IMR-90 (cell line): ENCODE measurements at regions not wholly inside any gene's neighbourhood (a gene's known extent, or its start where the extent isn't known, plus 50 kb on each side); places are given as distances from the start of the nearest gene placed in this dataset.

Experiments used
- ATAC-seq: fragments of 200-7000 bp; cut with Tn5 transposase; 2 replicates; pipeline ENCODE4 v1.9.1; 2020; ENCODE audit warnings: low read depth, mild to moderate bottlenecking, moderate library complexity
- BruUV-seq: library from RNA; stranded (reverse); fragments of 400-500 nt; replicated peaks from 2 replicates; lab custom pipeline; 2021; lab: Mats Ljungman, UMichigan
- CTCF ChIA-PET: fragments of 300-600 bp; formaldehyde crosslinking; extraction: SDS; loops from one replicate; lab custom pipeline; 2021; ENCODE audit warnings: antibody characterized with exemption; lab: Yijun Ruan, JAX
- POLR2A ChIA-PET: fragments of 300-600 bp; sonication (Branson Sonifier 250); formaldehyde crosslinking; loops from one replicate; lab custom pipeline; 2022; ENCODE audit warnings: antibody characterized with exemption; ENCODE audit not compliant: unreplicated experiment; lab: Charles Lee
- DNase-seq: peaks from one replicate; pipeline ENCODE4 v3.0.0; 2013
- H2AFZ ChIP-seq: replicated peaks from 2 replicates; pipeline ENCODE3; 2013; ENCODE audit warnings: low read length, mild to moderate bottlenecking; ENCODE audit not compliant: poor library complexity
- H2AK5ac ChIP-seq: 2 replicates; pipeline ENCODE4 v1.6.1; 2013; ENCODE audit warnings: low read depth, low read length, inconsistent platforms
- H2AK9ac ChIP-seq: replicated peaks from 2 replicates; pipeline ENCODE3; 2013; ENCODE audit warnings: mild to moderate bottlenecking, low read depth, low read length, moderate library complexity; ENCODE audit not compliant: poor library complexity
- H2BK120ac ChIP-seq: 2 replicates; pipeline ENCODE4 v1.6.1; 2013; ENCODE audit warnings: low read depth, low read length, inconsistent platforms
- H2BK15ac ChIP-seq: 3 replicates; pipeline ENCODE4 v1.6.1; 2013; ENCODE audit warnings: low read depth, low read length, inconsistent platforms
- H2BK20ac ChIP-seq: 2 replicates; pipeline ENCODE4 v1.6.1; 2013; ENCODE audit warnings: low read depth, mild to moderate bottlenecking, inconsistent platforms, low read length, moderate library complexity
- H2BK5ac ChIP-seq: 2 replicates; pipeline ENCODE4 v1.6.1; 2013; ENCODE audit warnings: mild to moderate bottlenecking, low read depth, low read length, inconsistent platforms; ENCODE audit not compliant: poor library complexity, severe bottlenecking
- H3K14ac ChIP-seq: replicated peaks from 2 replicates; pipeline ENCODE4 v1.6.1; 2013; ENCODE audit warnings: low read depth, low read length, inconsistent platforms
- H3K18ac ChIP-seq: 2 replicates; pipeline ENCODE4 v1.6.1; 2013; ENCODE audit warnings: low read depth, low read length, control low read depth
- H3K23ac ChIP-seq: 2 replicates; pipeline ENCODE4 v1.6.1; 2013; ENCODE audit warnings: low read depth, low read length, inconsistent platforms
- H3K27ac ChIP-seq: 2 replicates; pipeline ENCODE4 v1.5.1; 2013; ENCODE audit warnings: mild to moderate bottlenecking, control low read depth, low read length; ENCODE audit not compliant: insufficient read depth
- H3K27me3 ChIP-seq: 2 replicates; pipeline ENCODE4 v1.6.1; 2013; ENCODE audit warnings: low read length; ENCODE audit not compliant: control insufficient read depth, insufficient read depth
- H3K36me3 ChIP-seq: 2 replicates; pipeline ENCODE4 v1.6.1; 2013; ENCODE audit warnings: low read length, mixed read lengths; ENCODE audit not compliant: control insufficient read depth, insufficient read depth
- H3K4ac ChIP-seq: 2 replicates; pipeline ENCODE4 v1.6.1; 2013; ENCODE audit warnings: low read depth, low read length, inconsistent platforms
- H3K4me1 ChIP-seq: 2 replicates; pipeline ENCODE4 v1.6.1; 2013; ENCODE audit warnings: low read length, mixed read lengths; ENCODE audit not compliant: control insufficient read depth, insufficient read depth
- H3K4me2 ChIP-seq: 2 replicates; pipeline ENCODE4 v1.6.1; 2013; ENCODE audit warnings: low read depth, mild to moderate bottlenecking, control low read depth, low read length, moderate library complexity
- H3K4me3 ChIP-seq: 2 replicates; pipeline ENCODE4 v1.5.1; 2013; ENCODE audit warnings: low read depth, mild to moderate bottlenecking, control low read depth, low read length, moderate library complexity; ENCODE audit not compliant: insufficient read depth
- H3K56ac ChIP-seq: 2 replicates; pipeline ENCODE4 v1.6.1; 2013; ENCODE audit warnings: low read length, inconsistent platforms; ENCODE audit not compliant: insufficient read depth; ENCODE audit errors: extremely low read depth
- H3K79me1 ChIP-seq, 2 experiments: 2 replicates each; pipeline ENCODE4 v1.6.1; 2013; ENCODE audit warnings: low read length in 2 of 2, inconsistent platforms in 1 of 2, low read depth in 1 of 2
- H3K9ac ChIP-seq: 2 replicates; pipeline ENCODE4 v1.6.1; 2013; ENCODE audit warnings: low read depth, low read length, control low read depth
- H3K9me1 ChIP-seq: 2 replicates; pipeline ENCODE4 v1.6.1; 2013; ENCODE audit warnings: low read length, inconsistent platforms; ENCODE audit not compliant: insufficient read depth
- H3K9me3 ChIP-seq: 2 replicates; pipeline ENCODE4 v1.6.1; 2013; ENCODE audit warnings: low read length; ENCODE audit not compliant: control insufficient read depth, insufficient read depth
- H4K20me1 ChIP-seq: 2 replicates; pipeline ENCODE4 v1.6.1; 2013; ENCODE audit warnings: low read length, inconsistent platforms; ENCODE audit not compliant: insufficient read depth
- H4K5ac ChIP-seq: 2 replicates; pipeline ENCODE4 v1.6.1; 2013; ENCODE audit warnings: mild to moderate bottlenecking, low read depth, low read length, control low read depth
- H4K8ac ChIP-seq, 2 experiments: 2 replicates each; pipeline ENCODE4 v1.6.1; 2013; ENCODE audit warnings: low read depth in 2 of 2, low read length in 2 of 2, control low read depth in 1 of 2, inconsistent platforms in 1 of 2
- H4K91ac ChIP-seq: 2 replicates; pipeline ENCODE4 v1.6.1; 2013; ENCODE audit warnings: low read depth, low read length, inconsistent platforms; ENCODE audit not compliant: insufficient read depth
- BHLHE40 ChIP-seq: fragments of 150-350 bp; IDR thresholded peaks from 2 replicates; pipeline ENCODE4 v1.6.1; 2016; ENCODE audit warnings: mild to moderate bottlenecking, low read depth, low read length
- CEBPB ChIP-seq: IDR thresholded peaks from 2 replicates; pipeline ENCODE4 v1.6.1; 2012; ENCODE audit warnings: low read depth, low read length, improper control_type of control experiment
- FOS ChIP-seq: fragments of 150-350 bp; IDR thresholded peaks from 2 replicates; pipeline ENCODE4 v1.6.1; 2016; ENCODE audit warnings: low read depth, low read length
- MAFK ChIP-seq: IDR thresholded peaks from 2 replicates; pipeline ENCODE4 v1.6.1; 2012; ENCODE audit warnings: low read depth, low read length, improper control_type of control experiment
- MAZ ChIP-seq: IDR thresholded peaks from 2 replicates; pipeline ENCODE4 v1.6.1; 2012; ENCODE audit warnings: low read depth, mild to moderate bottlenecking, low read length, improper control_type of control experiment, moderate library complexity, borderline replicate concordance
- POLR2A ChIP-seq: IDR thresholded peaks from 2 replicates; pipeline ENCODE4 v1.6.1; 2012; ENCODE audit warnings: mild to moderate bottlenecking, low read depth, low read length
- RCOR1 ChIP-seq: IDR thresholded peaks from 2 replicates; pipeline ENCODE4 v1.6.1; 2012; ENCODE audit warnings: mild to moderate bottlenecking, low read length, improper control_type of control experiment; ENCODE audit not compliant: insufficient replicate concordance
- SMC3 ChIP-seq: fragments of 150-350 bp; IDR thresholded peaks from 2 replicates; pipeline ENCODE4 v1.6.1; 2016; ENCODE audit warnings: low read depth, mild to moderate bottlenecking, antibody characterized with exemption, low read length, moderate library complexity
- WGBS, 2 experiments: methylation state at CpG; one replicate each; pipeline versions ENCODE4 v1.1.5 to v1.1.7; 2013; ENCODE audit warnings: missing lambda C conversion rate in 2 of 2; ENCODE audit not compliant: insufficient read length in 1 of 2; ENCODE audit errors: extremely low coverage in 2 of 2; 5-methylcytosine and 5-hydroxymethylcytosine counted together
- dilution Hi-C: fragments of 300-500 bp; cut with HindIII; formaldehyde crosslinking; loops from one replicate; pipeline ENCODE4 v1.14.3; 2018; ENCODE audit warnings: low sequenced_read_pairs; ENCODE audit not compliant: unreplicated experiment
- in situ Hi-C: fragments of 300-500 bp; cut with MboI; formaldehyde crosslinking; loops from 3 replicates; pipeline ENCODE4 v1.14.3; 2019; ENCODE audit warnings: low sequenced_read_pairs, inconsistent platforms, mixed read lengths
- intact Hi-C: fragments of 100-400 bp; cut with micrococcal nuclease; formaldehyde crosslinking; loops from 2 replicates; pipeline ENCODE4 v1.10.0; 2022
- TF ChIP-seq, protein P1 (sequence below): fragments of 150-350 bp; IDR thresholded peaks from 2 replicates; pipeline ENCODE4 v1.6.1; 2017; ENCODE audit warnings: mild to moderate bottlenecking, antibody characterized with exemption, low read length, low read depth
- TF ChIP-seq, protein P2 (sequence below): fragments of 150-350 bp; IDR thresholded peaks from 2 replicates; pipeline ENCODE4 v1.6.1; 2016; ENCODE audit warnings: low read depth, mild to moderate bottlenecking, low read length, moderate library complexity, borderline replicate concordance

DNA sequence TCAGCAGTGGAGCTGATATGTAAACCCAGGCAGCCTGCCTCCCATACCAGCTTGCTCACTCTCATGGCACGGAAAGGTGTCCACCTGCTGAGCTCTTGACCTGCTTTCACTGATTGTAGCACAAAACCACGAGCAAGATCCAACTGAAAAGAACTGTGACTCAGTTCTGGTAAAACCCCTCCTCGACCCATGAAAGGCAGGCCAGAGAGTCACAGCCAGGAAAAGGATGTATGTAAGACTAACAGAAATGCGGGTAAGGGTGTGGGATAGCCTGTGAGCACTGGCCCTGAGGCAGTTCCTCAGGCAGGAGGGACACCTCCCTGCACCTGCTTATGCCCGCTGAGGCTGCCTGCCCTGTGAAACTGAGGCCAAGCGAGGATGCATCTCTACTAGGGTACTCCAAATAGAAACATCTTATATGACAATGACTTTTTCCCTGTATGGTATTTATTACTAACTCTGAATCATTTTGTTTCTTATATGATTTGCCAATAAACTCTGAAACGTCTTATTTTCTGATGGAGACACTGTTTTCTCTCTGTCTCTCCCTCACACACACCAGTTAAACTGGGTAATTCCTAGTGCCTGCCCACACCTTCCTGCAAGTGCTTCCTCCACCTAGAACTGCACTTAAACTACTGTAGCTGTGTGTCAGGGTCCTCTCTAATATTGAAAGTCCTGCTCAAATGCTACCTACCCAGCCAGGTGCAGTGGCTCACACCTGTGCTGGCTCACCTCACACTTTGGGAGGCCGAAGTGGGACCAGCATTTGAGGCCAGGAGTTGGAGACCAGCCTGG lies 73.3 kb upstream of the GHITM start:
- Histone ChIP-seq H3K4me3 (no peak overlapping the region), H3K23ac (no peak overlapping the region), H3K9me3 (no peaks in the 10 kb centered on the region; the same call in 1 of the 2 replicates), H2AK5ac (no peak overlapping the region), H3K14ac (no peak overlapping the region), H3K18ac (no peak overlapping the region), H2BK20ac (no peak overlapping the region), H3K4me1 (no peaks in the 10 kb centered on the region), H2AK9ac (no peak overlapping the region), H2BK5ac (no peak overlapping the region), H3K9me1 (no peaks in the 10 kb centered on the region), H4K91ac (no peak overlapping the region), H3K4me2 (no peak overlapping the region), H4K20me1 (no peaks in the 10 kb centered on the region), H3K79me1 (no peaks in the 10 kb centered on the region), H4K5ac (no peak overlapping the region), H3K36me3 (no peaks in the 10 kb centered on the region), H3K9ac (no peak overlapping the region), H2BK120ac (no peak overlapping the region), H2BK15ac (no peak overlapping the region), H3K27me3 (no peaks in the 10 kb centered on the region), H3K27ac (no peak overlapping the region), H2AFZ (no peak overlapping the region), H4K8ac (no peak overlapping the region), H3K4ac (no peak overlapping the region), H3K56ac (no peak overlapping the region)
- ATAC-seq (no peak), DNase-seq (no peak)
- POLR2A ChIA-PET: no interaction called here
- dilution Hi-C loops (no loop called here), intact Hi-C loops (no loop called here), in situ Hi-C loops (no loop called here)
- CTCF ChIA-PET: no interaction called here
- BruUV-seq: no TSS peak
- WGBS, 2 experiments: 57% methylated on average over 1 of the region's 8 CpGs; no CpG with 5 or more reads in 1 of the 2 experiments
- no peak for TF ChIP-seq RCOR1
- TF ChIP-seq, protein P1, sequence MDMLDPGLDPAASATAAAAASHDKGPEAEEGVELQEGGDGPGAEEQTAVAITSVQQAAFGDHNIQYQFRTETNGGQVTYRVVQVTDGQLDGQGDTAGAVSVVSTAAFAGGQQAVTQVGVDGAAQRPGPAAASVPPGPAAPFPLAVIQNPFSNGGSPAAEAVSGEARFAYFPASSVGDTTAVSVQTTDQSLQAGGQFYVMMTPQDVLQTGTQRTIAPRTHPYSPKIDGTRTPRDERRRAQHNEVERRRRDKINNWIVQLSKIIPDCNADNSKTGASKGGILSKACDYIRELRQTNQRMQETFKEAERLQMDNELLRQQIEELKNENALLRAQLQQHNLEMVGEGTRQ: no peak
- TF ChIP-seq, protein P2, sequence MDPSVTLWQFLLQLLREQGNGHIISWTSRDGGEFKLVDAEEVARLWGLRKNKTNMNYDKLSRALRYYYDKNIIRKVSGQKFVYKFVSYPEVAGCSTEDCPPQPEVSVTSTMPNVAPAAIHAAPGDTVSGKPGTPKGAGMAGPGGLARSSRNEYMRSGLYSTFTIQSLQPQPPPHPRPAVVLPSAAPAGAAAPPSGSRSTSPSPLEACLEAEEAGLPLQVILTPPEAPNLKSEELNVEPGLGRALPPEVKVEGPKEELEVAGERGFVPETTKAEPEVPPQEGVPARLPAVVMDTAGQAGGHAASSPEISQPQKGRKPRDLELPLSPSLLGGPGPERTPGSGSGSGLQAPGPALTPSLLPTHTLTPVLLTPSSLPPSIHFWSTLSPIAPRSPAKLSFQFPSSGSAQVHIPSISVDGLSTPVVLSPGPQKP: no peak
- no peak for TF ChIP-seq CEBPB
- no peak for TF ChIP-seq SMC3
- TF ChIP-seq POLR2A: no peak
- TF ChIP-seq FOS: no peak
- no peak for TF ChIP-seq BHLHE40
- TF ChIP-seq MAFK: no peak
- TF ChIP-seq MAZ: no peak
